GM18858 (cell line): ENCODE measurements at regions not wholly inside any gene's neighbourhood (a gene's known extent, or its start where the extent isn't known, plus 50 kb on each side); places are given as distances from the start of the nearest gene placed in this dataset.

ENCODE experiments used
- ATAC-seq: cut with Tn5 transposase; IDR thresholded peaks from one replicate; pipeline ENCODE4 v1.9.1; 2021; ENCODE audit not compliant: unreplicated experiment

- no peak for ATAC-seq
Observed at GRCh38 chr15:70475921-70476320, 287.4 kb downstream of the UACA start.

- no peak for ATAC-seq
Observed at GRCh38 chr15:70475407-70475781, 288.0 kb downstream of the UACA start.

DNA sequence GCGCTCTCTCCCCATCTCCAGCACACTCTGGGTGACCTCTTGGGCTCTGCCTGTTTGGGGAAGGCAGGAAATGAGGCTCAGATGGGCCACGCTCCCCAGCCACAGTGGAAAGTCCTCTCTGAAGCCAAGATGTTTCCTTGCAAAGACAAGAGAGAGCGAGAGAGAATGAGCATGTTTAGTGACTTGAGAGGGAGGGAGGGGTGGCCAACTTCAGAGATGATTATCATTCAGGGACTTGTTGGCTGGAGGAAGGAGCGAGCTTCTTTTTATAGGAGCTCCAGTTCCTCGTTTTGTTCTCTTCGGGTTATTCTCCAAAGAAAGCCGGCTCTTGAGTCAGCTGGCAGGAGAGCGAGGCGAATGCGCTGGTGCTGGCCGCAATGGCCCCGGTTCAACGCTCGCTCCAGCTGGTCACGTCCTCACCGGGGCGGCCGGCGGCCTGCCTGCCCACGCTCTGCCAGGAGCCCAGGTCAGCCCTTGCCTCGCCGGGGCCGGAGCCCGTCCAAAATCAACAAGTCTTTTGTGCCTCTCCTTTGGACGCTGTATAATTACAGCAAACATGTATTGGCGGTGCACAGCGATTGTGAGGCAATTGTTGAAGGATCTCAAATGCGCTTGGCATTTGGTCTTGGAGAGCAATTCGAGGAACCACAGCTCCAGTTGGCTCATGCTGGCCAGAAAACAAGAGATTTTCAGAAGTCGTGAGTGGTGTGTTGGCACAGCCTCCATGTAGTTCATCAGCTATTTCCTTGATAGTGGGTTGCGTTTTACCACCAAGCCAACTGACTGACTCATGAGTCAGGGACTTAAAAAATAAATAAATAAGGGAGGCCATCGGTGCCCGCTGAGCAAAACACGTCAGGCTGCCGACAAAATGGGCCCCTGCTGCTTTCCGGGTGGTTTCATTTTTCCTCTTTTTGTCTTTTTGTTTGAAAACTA lies 288.6 kb downstream of the UACA start:
- ATAC-seq, result no peak

- no peak for ATAC-seq
Observed at GRCh38 chr15:70473581-70474370, 289.6 kb downstream of the UACA start.

GRCh38 chr15:70471517-70471916 lies 291.8 kb downstream of the UACA start:
- no peak for ATAC-seq

- ATAC-seq, result no peak
Observed at GRCh38 chr15:70470556-70471191, 292.7 kb downstream of the UACA start.

GRCh38 chr15:70469651-70470555 lies 293.5 kb downstream of the UACA start:
- ATAC-seq, result no peak

DNA sequence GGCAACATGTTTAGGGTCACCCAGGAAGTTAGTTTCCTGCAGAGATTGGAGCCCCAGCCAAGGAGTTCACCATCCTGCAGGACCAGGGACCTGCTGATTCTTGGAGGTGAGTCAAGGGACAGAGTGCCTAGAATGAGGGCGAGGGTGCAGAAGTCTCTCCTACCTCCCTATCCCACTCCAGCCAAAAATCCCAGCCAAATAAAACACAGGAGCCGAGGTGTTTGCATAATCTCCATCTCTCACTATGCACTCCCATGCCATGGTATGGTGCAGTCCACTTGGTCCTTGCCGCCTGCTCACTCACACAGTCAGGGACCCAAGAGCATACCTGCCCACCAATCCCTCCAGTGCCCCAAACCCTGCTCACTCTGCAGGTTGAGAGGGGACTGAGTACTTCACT lies 294.2 kb downstream of the UACA start:
- no peak for ATAC-seq

DNA sequence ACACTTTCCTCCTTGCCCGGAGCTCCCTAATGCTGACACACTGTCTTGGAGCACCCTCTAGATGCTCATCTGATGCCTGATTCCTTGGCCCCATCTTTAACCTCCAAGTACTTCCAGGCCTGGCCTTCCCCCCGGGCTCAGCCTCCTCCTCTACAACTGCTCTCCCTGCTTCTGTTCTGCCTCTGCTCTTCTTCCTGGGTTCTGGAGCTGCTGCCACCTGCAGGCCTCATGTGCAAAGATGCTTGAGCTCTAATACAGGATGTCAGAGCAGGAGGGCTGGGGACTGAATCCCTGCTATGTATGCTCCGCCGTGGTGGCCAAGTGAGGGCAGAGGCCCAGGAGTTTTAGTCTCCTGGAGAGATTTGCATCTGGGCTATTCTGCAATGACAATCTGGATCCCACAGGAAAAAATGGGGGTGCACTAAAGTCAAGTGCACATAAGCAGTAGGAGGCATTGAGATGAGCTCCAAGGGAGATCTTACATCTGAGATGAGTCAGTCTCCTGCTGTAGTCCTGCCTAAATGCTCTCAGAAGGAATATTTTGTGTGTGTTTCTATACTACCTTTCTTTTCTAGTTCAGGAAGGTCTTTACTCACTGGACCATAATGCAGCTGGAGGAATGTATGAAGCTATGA lies 296.3 kb downstream of the UACA start:
- ATAC-seq, result no peak

GRCh38 chr15:70466305-70466704 lies 297.1 kb downstream of the UACA start:
- no peak for ATAC-seq

DNA sequence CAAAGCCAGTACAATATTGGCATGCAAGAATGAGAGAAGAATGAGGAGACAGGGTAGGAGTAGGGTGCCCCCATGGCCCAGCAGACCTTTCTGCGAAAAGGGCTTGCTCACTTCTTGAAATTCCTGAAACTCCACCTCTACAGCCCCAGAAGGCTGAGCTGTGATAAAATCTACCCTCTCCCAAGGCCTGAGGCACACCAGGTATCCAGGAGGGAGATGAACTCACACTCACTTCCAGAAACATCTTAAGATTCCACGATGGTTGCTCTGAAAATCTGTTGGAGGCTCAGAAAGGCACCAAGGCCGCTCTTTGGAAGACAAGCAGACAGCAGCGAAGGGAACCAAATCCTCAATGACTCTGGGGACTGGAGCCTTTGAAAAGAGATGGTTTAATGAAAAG lies 297.5 kb downstream of the UACA start:
- ATAC-seq, result no peak

DNA sequence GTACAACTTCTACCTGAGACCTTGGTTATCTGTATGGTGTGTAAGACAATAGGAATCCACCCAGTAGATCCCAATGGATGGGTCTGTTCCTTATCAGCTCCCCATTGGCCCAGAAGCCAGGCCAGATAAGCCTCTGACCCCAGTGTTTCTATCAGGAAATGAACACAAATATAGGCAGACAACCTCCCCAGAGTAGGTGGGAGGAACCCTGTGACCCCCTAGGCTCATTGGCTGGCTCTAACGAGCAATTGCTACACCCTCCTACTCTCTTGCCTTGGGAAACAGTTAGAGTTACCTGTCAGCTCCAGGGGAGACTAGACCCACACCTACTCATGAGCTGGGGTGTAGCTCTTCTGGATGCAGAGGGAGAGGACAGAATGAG lies 299.9 kb downstream of the UACA start:
- no peak for ATAC-seq

GRCh38 chr15:70461992-70462391 lies 301.4 kb downstream of the UACA start:
- no peak for ATAC-seq

- no peak for ATAC-seq
Observed at GRCh38 chr15:70461017-70461416, 302.3 kb downstream of the UACA start.

DNA sequence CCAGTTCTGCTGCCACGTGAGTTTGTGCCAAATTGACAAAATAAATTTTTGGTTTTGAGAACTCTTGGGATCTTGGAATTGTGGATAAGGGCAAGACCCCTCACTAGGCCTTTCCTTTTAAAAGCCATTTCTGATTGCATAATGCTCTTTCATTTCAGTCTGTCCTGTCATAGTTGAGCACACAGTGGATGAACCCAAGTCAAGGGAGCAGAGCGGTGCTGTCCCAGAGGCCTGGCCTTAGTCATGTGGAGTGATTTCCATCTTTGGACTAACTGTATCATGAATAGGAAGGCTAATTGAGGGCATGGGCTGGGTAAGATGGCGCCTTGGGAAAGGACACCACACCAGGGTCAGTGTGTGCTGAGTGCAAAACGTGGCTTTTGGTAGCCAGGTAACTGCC lies 304.0 kb downstream of the UACA start:
- no peak for ATAC-seq

DNA sequence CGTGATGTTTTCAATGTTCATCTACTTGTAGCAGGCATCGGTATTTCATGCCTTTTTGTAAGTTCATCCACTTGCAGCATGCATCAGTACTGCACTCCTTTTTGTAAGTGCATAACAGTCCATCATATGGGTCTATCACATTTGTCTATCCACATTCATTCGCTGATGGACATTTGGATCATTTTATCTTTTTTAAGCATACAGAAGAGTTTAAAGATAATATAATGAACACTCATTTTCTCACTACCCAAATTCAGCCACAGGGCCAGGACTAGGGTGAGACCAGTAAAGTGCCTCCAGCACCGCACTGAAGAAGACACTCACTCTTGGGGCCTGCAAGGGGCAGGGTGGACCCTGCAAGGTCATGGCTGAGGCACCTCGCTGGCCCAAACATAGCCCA lies 309.6 kb downstream of the UACA start:
- no peak for ATAC-seq

DNA sequence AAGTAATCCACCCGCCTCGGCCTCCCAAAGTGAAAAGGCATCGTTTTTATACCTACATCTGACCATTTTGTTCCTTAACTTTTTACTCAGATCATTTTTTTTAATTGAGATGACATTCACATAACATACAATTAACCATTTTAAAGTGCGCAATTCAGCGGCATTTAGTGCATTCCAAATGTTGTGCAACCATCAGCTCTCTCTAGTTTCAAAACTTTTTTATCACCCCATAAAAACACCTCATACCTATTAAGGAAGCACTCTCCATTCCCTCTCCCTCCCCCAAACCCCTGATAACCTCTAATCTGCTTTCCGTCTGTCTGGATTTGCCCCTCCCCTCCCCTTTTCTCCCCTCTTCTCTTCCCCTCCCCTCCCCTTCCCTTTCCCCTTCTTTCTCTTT lies 310.1 kb downstream of the UACA start:
- no peak for ATAC-seq

DNA sequence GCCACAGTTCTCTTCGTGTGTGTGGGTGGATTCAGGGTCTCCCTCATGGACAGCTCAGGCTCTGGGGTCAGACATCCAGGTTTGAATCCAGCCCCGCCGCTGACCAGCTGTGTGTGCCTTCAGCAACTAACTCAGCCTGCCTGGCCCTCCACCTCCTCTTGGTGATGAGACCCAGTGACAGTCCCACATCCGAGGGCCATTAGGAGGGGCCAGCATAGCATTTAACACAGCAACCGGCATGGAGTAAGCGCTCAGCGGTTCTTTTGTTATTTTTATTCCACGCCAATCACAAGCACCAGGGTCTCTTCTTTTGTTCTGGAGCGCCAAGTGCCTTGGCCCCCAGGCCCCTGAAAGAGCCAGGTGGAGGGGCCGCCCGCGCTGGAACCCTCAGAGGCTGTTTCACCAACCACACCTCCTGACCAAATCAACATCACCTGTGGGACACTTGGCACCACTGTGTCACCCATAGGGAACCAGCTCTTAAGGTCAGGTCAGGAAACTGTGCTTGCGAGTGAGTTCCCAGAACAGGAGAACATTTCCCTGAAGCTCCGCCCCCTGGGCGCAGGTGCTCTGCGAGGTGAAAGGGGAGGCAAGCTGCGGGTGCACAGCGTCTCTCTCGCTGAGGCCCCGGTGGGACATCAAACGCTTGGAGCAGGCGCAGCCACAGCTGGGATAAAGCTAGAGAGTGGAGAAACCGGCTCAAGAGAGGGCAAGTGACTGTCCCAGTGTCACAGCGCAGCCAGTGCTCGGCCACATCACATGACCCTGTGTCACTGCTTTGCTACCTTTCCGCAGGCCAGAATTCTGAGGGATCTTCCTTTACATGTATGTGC lies 311.3 kb downstream of the UACA start:
- no peak for ATAC-seq

GRCh38 chr15:70450142-70450443 lies 313.3 kb downstream of the UACA start:
- no peak for ATAC-seq
